ENCODE measurements at regions not wholly inside any gene's neighbourhood (a gene's known extent, or its start where the extent isn't known, plus 50 kb on each side); places are given as distances from the start of the nearest gene placed in this dataset.
"Not testable (repeated sequence)": the region's sequence is repeated elsewhere in the genome, so short reads cannot be mapped to it uniquely, and the experiment has no call there.

GRCh38 chr19:31890230-31890629 is 455.2 kb upstream of the ZNF507 start:
- DNase-seq (ENCODE audit: insufficient read length, low spot score) (no peak), FAIRE-seq (no peak)
- TF ChIP-seq SPI1 (IDR thresholded peaks at IDR 0.05; ENCODE audit: low read depth, low read length) (no peak), POLR2A (IDR thresholded peaks at IDR 0.05; ENCODE audit: low read depth, low read length) (no peak), TAF1 (IDR thresholded peaks at IDR 0.05; ENCODE audit: low read depth, low read length) (no peak), POLR2AphosphoS5 (IDR thresholded peaks at IDR 0.05; ENCODE audit: low read depth, low read length) (no peak), POU2F2 (IDR thresholded peaks at IDR 0.05; ENCODE audit: low read depth, low read length) (no peak), PAX5 (IDR thresholded peaks at IDR 0.05; ENCODE audit: insufficient read depth, low read length, severe bottlenecking) (no peak)

- DNase-seq (ENCODE audit: insufficient read length, low spot score) (no peak), FAIRE-seq (no peak)
- TF ChIP-seq POU2F2 (IDR thresholded peaks at IDR 0.05; ENCODE audit: low read depth, low read length) (no peak), PAX5 (IDR thresholded peaks at IDR 0.05; ENCODE audit: insufficient read depth, low read length, severe bottlenecking) (no peak), POLR2A (IDR thresholded peaks at IDR 0.05; ENCODE audit: low read depth, low read length) (no peak), POLR2AphosphoS5 (IDR thresholded peaks at IDR 0.05; ENCODE audit: low read depth, low read length) (no peak), TAF1 (IDR thresholded peaks at IDR 0.05; ENCODE audit: low read depth, low read length) (no peak), SPI1 (IDR thresholded peaks at IDR 0.05; ENCODE audit: low read depth, low read length) (no peak)
These were observed 453.4 kb upstream of the ZNF507 start for GRCh38 chr19:31892060-31892459.

GRCh38 chr19:31893491-31893890 is 451.9 kb upstream of the ZNF507 start:
- DNase-seq (ENCODE audit: insufficient read length, low spot score); FAIRE-seq: not testable (repeated sequence)

GRCh38 chr19:31894451-31894850 is 451.0 kb upstream of the ZNF507 start:
- DNase-seq (ENCODE audit: insufficient read length, low spot score) (no peak), FAIRE-seq (no peak)
- no peak for TF ChIP-seq PAX5 (IDR thresholded peaks at IDR 0.05; ENCODE audit: insufficient read depth, low read length, severe bottlenecking)
- TF ChIP-seq SPI1 (IDR thresholded peaks at IDR 0.05; ENCODE audit: low read depth, low read length) = no peak
- no peak for TF ChIP-seq POU2F2 (IDR thresholded peaks at IDR 0.05; ENCODE audit: low read depth, low read length)
- TF ChIP-seq TAF1 (IDR thresholded peaks at IDR 0.05; ENCODE audit: low read depth, low read length) = no peak
- TF ChIP-seq POLR2AphosphoS5 (IDR thresholded peaks at IDR 0.05; ENCODE audit: low read depth, low read length) = no peak
- TF ChIP-seq POLR2A (IDR thresholded peaks at IDR 0.05; ENCODE audit: low read depth, low read length) = no peak

GRCh38 chr19:31897292-31897691 is 448.1 kb upstream of the ZNF507 start:
- no peak for TF ChIP-seq POU2F2 (IDR thresholded peaks at IDR 0.05; ENCODE audit: low read depth, low read length)
- TF ChIP-seq POLR2A (IDR thresholded peaks at IDR 0.05; ENCODE audit: low read depth, low read length) = no peak
- TF ChIP-seq SPI1 (IDR thresholded peaks at IDR 0.05; ENCODE audit: low read depth, low read length) = no peak
- no peak for TF ChIP-seq POLR2AphosphoS5 (IDR thresholded peaks at IDR 0.05; ENCODE audit: low read depth, low read length)
- DNase-seq (ENCODE audit: insufficient read length, low spot score) (no peak), FAIRE-seq (no peak)

- TF ChIP-seq POU2F2 (IDR thresholded peaks at IDR 0.05; ENCODE audit: low read depth, low read length) (no peak), SPI1 (IDR thresholded peaks at IDR 0.05; ENCODE audit: low read depth, low read length) (no peak), POLR2AphosphoS5 (IDR thresholded peaks at IDR 0.05; ENCODE audit: low read depth, low read length) (no peak), POLR2A (IDR thresholded peaks at IDR 0.05; ENCODE audit: low read depth, low read length) (no peak), PAX5 (IDR thresholded peaks at IDR 0.05; ENCODE audit: insufficient read depth, low read length, severe bottlenecking) (no peak), TAF1 (IDR thresholded peaks at IDR 0.05; ENCODE audit: low read depth, low read length) (no peak)
- DNase-seq (ENCODE audit: insufficient read length, low spot score) (no peak), FAIRE-seq (no peak)
These were observed 444.4 kb upstream of the ZNF507 start for GRCh38 chr19:31900991-31901390.

- DNase-seq (ENCODE audit: insufficient read length, low spot score) (no peak), FAIRE-seq (no peak)
- TF ChIP-seq TAF1 (IDR thresholded peaks at IDR 0.05; ENCODE audit: low read depth, low read length) (no peak), POLR2A (IDR thresholded peaks at IDR 0.05; ENCODE audit: low read depth, low read length) (no peak), POU2F2 (IDR thresholded peaks at IDR 0.05; ENCODE audit: low read depth, low read length) (no peak), POLR2AphosphoS5 (IDR thresholded peaks at IDR 0.05; ENCODE audit: low read depth, low read length) (no peak), PAX5 (IDR thresholded peaks at IDR 0.05; ENCODE audit: insufficient read depth, low read length, severe bottlenecking) (no peak)
These were observed 442.6 kb upstream of the ZNF507 start for GRCh38 chr19:31902821-31903220.

- FAIRE-seq (no peak), DNase-seq (ENCODE audit: insufficient read length, low spot score) (no peak)
- no peak for TF ChIP-seq TAF1 (IDR thresholded peaks at IDR 0.05; ENCODE audit: low read depth, low read length)
- TF ChIP-seq POLR2AphosphoS5 (IDR thresholded peaks at IDR 0.05; ENCODE audit: low read depth, low read length) = no peak
- no peak for TF ChIP-seq POU2F2 (IDR thresholded peaks at IDR 0.05; ENCODE audit: low read depth, low read length)
- TF ChIP-seq SPI1 (IDR thresholded peaks at IDR 0.05; ENCODE audit: low read depth, low read length) = no peak
- no peak for TF ChIP-seq PAX5 (IDR thresholded peaks at IDR 0.05; ENCODE audit: insufficient read depth, low read length, severe bottlenecking)
These were observed 441.4 kb upstream of the ZNF507 start for GRCh38 chr19:31903979-31904378.

- DNase-seq (ENCODE audit: insufficient read length, low spot score) (no peak), FAIRE-seq (no peak)
- TF ChIP-seq PAX5 (IDR thresholded peaks at IDR 0.05; ENCODE audit: insufficient read depth, low read length, severe bottlenecking) (no peak), POU2F2 (IDR thresholded peaks at IDR 0.05; ENCODE audit: low read depth, low read length) (no peak), POLR2A (IDR thresholded peaks at IDR 0.05; ENCODE audit: low read depth, low read length) (no peak), POLR2AphosphoS5 (IDR thresholded peaks at IDR 0.05; ENCODE audit: low read depth, low read length) (no peak), SPI1 (IDR thresholded peaks at IDR 0.05; ENCODE audit: low read depth, low read length) (no peak), TAF1 (IDR thresholded peaks at IDR 0.05; ENCODE audit: low read depth, low read length) (no peak)
These were observed 439.1 kb upstream of the ZNF507 start for GRCh38 chr19:31906111-31906871.

GRCh38 chr19:31907661-31908060 is 437.7 kb upstream of the ZNF507 start:
- TF ChIP-seq POU2F2 (IDR thresholded peaks at IDR 0.05; ENCODE audit: low read depth, low read length) = no peak
- no peak for TF ChIP-seq POLR2A (IDR thresholded peaks at IDR 0.05; ENCODE audit: low read depth, low read length)
- no peak for TF ChIP-seq SPI1 (IDR thresholded peaks at IDR 0.05; ENCODE audit: low read depth, low read length)
- no peak for TF ChIP-seq TAF1 (IDR thresholded peaks at IDR 0.05; ENCODE audit: low read depth, low read length)
- no peak for TF ChIP-seq PAX5 (IDR thresholded peaks at IDR 0.05; ENCODE audit: insufficient read depth, low read length, severe bottlenecking)
- no peak for TF ChIP-seq POLR2AphosphoS5 (IDR thresholded peaks at IDR 0.05; ENCODE audit: low read depth, low read length)
- DNase-seq (ENCODE audit: insufficient read length, low spot score) (no peak), FAIRE-seq (no peak)
